T47D (cell line): ENCODE measurements at regions not wholly inside any gene's neighbourhood (a gene's known extent, or its start where the extent isn't known, plus 50 kb on each side); places are given as distances from the start of the nearest gene placed in this dataset.

Experiments
- DNase-seq, 2 experiments: peaks; one replicate each; pipeline versions ENCODE4 v3.0.0 to v3.0.0-alpha.2; 2011 to 2012; ENCODE audit warnings: low read depth in 1 of 2, low spot score in 1 of 2
- JUND ChIP-seq: IDR thresholded peaks from 2 replicates; pipeline ENCODE4 v1.6.1; 2012; ENCODE audit warnings: low read depth
- in situ Hi-C: cut with HindIII; loops from 2 replicates; pipeline ENCODE4 v1.10.0; 2016; ENCODE audit warnings: low sequenced_read_pairs, low pct_unique_long_range_greater_than_20kb

GRCh38 chr5:53333160-53333559 lies 147.3 kb upstream of the FST start:
- no peak for TF ChIP-seq JUND
- DNase-seq = no peak
- in situ Hi-C loops = no loop called here

- DNase-seq = no peak
- TF ChIP-seq JUND = no peak
- in situ Hi-C loops = no loop called here
Measured at GRCh38 chr5:53334431-53334941, 145.9 kb upstream of the FST start.

GRCh38 chr5:53335115-53335514 lies 145.3 kb upstream of the FST start:
- in situ Hi-C loops = no loop called here
- no peak for TF ChIP-seq JUND
- DNase-seq = peak in 1 of 2 experiments; percentile 28

DNA sequence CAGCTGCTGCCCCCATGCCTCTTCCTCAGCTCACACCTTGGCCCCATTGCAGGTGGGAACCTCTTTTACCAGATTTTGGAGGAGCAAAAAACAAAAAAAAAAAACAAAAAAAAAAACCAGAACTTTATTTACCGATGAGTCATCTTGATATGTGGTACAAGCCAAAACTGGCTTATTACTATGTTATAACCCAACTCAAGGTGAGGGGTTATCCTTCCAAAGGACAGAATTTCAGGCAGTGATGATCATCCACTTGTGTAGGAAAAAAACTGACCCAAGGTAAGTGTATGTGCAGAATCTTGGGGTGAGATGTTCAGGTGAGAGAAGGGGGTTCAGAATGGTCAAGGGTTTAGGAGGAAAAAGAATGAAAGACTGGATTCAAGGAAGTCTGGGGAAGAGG lies 142.6 kb upstream of the FST start:
- in situ Hi-C loops = no loop called here
- TF ChIP-seq JUND = no peak
- DNase-seq = no peak

- DNase-seq = peak in 1 of 2 experiments; percentile 62
- in situ Hi-C loops = no loop called here
- TF ChIP-seq JUND = no peak
Measured at GRCh38 chr5:53338971-53339370, 141.5 kb upstream of the FST start.

GRCh38 chr5:53339962-53340540 lies 140.4 kb upstream of the FST start:
- no peak for TF ChIP-seq JUND
- no peak for DNase-seq
- in situ Hi-C loops = no loop called here

GRCh38 chr5:53340956-53341750 lies 139.3 kb upstream of the FST start:
- in situ Hi-C loops = no loop called here
- TF ChIP-seq JUND = no peak
- DNase-seq = no peak

DNA sequence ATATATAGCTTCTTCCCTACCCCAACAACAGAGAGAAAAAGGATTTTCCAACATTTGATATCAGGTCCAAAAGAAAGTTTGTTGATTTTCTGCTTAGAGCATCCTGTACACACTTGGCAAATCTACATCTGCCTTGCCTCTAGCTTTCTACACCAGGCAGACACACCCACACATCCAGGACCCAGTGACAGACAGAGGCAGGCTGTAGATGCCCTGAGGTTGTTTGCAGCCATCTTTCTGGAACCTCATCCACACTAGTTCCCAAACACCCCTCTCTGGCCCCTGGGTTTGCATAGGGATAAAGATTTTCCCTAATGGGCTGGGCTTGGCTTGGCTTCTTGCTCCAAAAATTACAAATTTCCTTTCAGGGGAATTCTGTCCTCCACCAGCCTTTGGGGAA lies 138.2 kb upstream of the FST start:
- in situ Hi-C loops = no loop called here
- TF ChIP-seq JUND = no peak
- DNase-seq = no peak

DNA sequence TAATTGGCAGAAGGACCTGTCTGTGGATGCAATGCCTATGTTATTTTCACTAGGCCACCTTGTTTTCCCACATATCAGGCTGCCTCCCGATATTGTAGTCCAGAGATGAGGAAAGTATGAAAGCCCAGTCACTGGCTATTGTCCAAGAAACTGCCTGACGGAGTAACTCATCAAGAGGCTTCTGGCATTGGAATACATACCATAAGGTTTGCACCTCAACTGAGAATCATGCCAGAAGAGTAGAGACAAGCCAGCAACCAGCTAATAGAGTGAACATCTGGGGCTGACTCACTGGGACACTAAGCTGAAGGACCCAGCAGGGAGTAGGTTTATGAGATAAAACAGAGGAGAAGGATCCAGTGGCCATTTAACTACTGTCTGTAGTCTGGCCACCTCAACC lies 137.2 kb upstream of the FST start:
- TF ChIP-seq JUND = no peak
- DNase-seq = no peak

GRCh38 chr5:53350368-53350767 lies 130.1 kb upstream of the FST start:
- no peak for TF ChIP-seq JUND
- in situ Hi-C loops = no loop called here
- no peak for DNase-seq

More for the DNA sequence above, 137.2 kb upstream of the FST start:
- in situ Hi-C loops = no loop called here

DNA sequence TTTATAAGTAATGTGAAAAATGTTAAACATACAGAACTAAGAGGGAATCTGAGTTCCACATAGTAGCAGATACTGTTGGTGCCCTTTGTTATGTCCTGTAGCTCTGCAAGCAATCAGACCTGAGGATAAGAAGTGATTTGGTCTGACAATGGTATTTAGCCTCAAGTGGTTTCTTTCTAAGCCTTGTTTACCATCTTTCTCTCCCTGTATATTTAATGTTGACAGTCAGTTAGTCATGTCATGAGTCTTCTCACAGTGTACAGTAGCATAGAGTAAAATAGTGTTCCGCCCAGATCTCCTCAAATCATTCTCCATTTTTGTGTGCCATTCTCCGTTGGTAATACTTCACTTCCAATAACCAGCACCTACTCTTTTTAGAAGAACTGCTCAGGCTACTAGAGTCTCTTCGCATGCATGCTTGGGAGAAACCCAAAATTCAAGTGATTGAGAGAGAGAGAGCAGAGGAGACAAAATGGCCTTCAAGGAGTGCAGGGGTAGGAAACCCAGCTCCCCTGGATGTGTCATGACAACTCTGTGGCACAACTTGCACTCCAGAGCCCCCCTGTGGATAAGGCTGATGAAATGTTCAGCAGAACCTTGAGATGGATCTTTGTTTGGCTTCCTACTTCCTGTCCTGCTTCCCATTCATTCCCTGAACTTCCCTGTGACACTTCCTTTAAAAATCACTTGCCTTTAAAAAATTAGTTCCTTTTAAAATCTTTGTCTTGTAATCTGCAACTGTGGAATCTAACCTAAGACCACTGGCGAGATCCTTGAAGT lies 129.2 kb upstream of the FST start:
- DNase-seq = peak in 1 of 2 experiments; percentile 13
- in situ Hi-C loops = no loop called here
- TF ChIP-seq JUND = no peak

GRCh38 chr5:53355316-53355715 lies 125.1 kb upstream of the FST start:
- in situ Hi-C loops = no loop called here

GRCh38 chr5:53355931-53356330 lies 124.5 kb upstream of the FST start:
- in situ Hi-C loops = no loop called here
- DNase-seq = no peak
- TF ChIP-seq JUND = no peak

More at GRCh38 chr5:53355316-53355715, 125.1 kb upstream of the FST start:
- no peak for DNase-seq
- TF ChIP-seq JUND = no peak
